ENCODE measurements at regions not wholly inside any gene's neighbourhood (a gene's known extent, or its start where the extent isn't known, plus 50 kb on each side); places are given as distances from the start of the nearest gene placed in this dataset.

GRCh38 chr6:80550281-80550680 is 443.8 kb downstream of the BCKDHB start:
- DNase-seq (ENCODE audit: low read depth, low spot score), result no peak

DNA sequence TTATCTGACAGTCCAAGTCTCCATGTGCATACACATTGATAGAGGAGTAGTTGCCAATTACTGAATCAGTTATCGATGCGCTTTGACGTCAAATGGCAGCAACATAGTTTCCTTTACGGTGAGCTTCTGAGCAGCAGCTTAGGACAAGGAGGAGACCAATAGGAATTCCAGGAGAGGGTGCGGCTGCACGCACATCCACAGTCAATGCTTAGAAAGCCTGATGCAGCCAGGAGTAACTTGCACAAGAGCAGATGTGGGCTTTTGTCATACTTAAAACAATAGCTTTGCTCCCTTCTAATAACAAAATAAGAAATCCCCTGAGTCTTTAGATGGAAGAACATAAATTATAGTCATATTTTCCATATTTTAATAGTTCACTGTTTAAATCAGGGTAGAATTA is 442.1 kb downstream of the BCKDHB start:
- DNase-seq (ENCODE audit: low read depth, low spot score), result no peak

GRCh38 chr6:80547827-80548226 is 441.4 kb downstream of the BCKDHB start:
- DNase-seq (ENCODE audit: low read depth, low spot score), result peak; percentile 49

- DNase-seq (ENCODE audit: low read depth, low spot score), result no peak
Observed at GRCh38 chr6:80544976-80545722, 438.7 kb downstream of the BCKDHB start.

DNA sequence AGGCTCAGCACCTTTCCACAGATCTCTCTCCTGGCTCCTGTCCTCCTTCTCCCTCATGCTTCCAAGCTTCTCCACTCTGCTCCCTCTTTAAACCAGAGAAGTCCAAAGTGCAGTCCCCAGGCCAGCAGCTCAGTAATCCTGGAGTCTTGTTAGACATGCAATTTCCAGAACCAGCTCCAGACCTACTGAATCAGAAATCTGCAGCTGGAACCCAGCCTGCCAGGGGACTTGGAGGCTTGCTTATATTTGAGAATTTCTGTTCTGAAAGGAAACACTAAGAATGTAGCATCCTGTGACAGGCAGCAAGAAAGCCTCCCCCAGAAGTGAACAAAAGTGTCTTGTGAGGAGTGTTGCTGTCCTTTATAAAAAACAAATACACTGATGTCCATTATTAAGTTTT is 438.1 kb downstream of the BCKDHB start:
- DNase-seq (ENCODE audit: low read depth, low spot score), result no peak

DNA sequence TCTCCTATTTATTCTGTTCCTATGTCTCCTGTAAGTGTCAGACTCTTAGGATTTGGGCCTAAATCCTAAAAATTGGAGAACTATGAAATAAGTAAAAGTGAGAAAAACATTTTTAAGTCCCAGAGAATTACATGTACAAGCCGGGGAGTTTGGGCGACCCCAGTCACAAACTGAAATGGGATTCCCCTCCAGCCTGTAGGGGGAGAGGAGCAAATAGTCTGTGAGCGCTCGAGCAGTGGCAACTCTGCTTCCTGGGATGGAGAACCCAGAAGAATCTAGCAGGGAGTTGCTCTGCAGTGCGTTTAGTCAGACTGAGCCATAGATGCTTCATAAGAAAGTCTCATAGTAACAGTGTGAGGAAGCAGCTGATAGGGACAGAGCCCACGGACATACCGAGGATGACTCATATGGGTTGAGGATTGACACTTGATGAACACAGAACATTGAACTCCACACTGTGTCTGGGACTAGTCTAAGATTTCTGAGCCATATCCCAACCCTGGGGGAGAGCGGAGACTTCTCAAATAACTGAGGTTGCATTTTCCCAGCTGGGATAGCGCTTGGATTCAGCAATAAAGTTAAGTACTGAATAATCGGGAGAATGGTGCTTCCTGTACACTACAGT is 437.2 kb downstream of the BCKDHB start:
- DNase-seq (ENCODE audit: low read depth, low spot score), result no peak

DNA sequence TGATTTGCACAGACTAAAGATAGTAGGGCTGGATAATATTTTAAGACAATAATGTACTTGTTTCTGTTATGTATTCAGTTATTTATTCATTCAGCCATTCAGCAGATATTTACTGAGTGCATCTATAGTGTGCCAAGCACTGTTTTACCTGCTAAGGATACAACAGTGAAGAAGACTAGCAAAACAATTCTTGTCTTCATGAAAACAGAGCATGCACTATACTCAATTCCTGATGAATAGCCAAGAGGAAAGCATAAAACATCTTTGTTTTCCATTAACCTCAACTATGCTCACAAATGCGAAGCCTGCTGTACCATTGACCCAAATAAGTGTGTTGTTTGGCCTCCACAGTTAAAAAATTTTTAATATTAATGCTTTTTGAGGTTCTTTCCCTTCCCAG is 436.7 kb downstream of the BCKDHB start:
- DNase-seq (ENCODE audit: low read depth, low spot score), result no peak

DNA sequence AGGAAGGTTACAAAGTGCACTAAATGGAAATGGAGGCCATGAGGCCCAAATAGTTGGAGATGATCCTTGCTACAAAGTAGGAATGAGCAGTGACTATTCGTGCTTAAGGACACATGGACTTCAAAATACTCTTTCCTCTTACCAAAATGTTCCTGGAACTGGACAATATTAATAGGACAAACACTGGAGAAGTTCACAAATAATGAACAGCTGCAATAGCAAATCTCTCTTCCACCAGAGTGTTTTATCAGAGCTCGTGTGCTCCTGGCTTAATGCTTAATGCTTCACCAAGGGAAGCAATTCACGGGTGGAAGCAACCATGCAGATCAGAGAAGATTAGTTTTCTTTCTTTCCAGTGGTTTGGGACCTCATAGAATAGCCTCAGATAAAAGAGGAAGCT is 435.4 kb downstream of the BCKDHB start:
- DNase-seq (ENCODE audit: low read depth, low spot score), result no peak

DNA sequence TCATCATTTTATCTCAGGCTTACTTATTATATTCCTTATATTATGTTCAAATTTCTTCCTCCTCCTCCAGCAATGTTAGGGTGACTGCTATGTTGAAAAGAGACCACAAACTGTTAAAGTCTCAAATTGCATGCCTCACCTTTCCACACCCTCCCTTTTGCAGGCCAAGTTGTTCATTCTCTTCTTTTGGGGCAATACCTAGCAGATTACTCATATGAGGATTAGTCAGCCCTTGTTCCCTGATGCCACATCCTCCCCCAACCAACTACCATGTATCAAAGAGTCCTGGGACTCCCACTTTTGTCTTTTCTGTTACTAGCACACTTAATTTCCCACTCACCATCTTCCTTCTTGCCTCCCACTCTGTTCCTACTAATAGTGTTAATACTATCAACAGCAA is 434.7 kb downstream of the BCKDHB start:
- no peak for DNase-seq (ENCODE audit: low read depth, low spot score)

- DNase-seq (ENCODE audit: low read depth, low spot score), result no peak
Observed at GRCh38 chr6:80540700-80541099, 434.2 kb downstream of the BCKDHB start.

DNA sequence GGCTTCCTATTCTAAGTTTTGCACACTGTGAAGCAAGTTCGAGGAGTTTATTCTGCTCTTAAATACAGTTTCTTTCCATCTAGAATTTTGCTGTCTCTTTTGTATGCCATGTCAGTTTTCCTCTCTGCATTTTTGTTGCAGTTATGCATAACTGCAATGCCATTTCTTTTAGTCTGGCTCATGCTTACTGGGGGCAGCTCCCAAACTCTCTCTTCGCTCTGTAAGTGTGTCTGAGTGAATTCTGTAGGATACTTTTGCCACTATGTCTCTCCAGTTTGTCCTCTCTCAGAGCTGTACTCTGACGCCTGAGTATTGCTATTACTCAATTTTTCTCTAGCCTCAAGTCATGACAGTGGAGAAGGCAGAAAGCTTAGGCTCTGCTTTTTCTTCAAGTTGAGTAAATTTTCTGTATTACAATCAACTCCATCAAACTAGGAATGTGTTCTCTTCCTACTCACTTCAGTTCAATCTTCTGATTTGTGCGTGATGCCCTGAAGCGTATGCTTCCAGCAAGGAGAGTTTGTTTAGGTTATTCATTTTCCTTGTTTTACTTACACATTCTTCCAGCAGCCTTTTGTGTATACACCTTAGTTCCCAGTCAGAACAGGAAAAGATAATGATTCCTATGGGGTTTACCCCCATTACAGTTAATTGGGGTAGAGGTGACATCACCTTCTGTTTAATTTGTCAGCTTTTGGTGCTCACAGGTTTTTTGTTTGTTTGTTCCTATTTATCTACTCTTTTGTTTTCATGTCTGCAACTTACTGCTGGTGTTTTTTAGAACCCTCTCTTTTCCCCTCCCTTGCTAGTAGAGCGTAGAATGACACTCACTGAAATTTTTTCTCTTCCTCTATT is 430.9 kb downstream of the BCKDHB start:
- DNase-seq (ENCODE audit: low read depth, low spot score), result no peak

DNA sequence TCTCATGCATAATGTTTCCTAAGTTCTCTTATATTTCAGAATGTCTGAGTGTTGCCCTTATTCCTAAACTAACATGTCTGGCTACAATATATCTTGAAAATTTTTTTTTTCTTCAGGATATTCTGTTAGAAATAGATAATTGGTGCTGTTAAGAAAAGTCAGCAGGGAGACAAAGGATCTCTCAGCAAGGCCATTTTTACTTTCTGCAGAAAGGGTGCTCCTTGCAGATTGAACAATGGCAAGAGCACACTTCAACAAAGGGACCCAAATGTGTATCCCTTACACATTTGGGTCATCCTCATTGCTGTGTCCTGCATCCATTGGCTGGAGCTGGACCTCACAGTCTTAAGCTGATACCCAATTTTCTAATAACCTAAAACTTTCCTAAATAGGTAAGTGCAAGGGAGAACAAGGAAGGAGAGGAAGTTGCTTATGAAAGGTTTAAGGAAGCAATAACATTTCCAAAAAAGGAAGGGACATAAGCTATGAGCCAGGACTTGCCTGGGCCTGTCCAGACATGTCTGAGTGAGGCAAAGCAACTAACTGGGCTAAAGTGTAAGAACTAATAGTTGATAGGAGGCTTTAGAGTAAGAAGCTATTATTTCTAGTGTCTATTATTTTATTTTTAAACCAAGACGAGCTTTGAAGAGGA is 429.6 kb downstream of the BCKDHB start:
- DNase-seq (ENCODE audit: low read depth, low spot score), result no peak

- DNase-seq (ENCODE audit: low read depth, low spot score), result no peak
Observed at GRCh38 chr6:80531681-80532619, 425.5 kb downstream of the BCKDHB start.

- DNase-seq (ENCODE audit: low read depth, low spot score), result no peak
Observed at GRCh38 chr6:80530103-80530502, 423.6 kb downstream of the BCKDHB start.

DNA sequence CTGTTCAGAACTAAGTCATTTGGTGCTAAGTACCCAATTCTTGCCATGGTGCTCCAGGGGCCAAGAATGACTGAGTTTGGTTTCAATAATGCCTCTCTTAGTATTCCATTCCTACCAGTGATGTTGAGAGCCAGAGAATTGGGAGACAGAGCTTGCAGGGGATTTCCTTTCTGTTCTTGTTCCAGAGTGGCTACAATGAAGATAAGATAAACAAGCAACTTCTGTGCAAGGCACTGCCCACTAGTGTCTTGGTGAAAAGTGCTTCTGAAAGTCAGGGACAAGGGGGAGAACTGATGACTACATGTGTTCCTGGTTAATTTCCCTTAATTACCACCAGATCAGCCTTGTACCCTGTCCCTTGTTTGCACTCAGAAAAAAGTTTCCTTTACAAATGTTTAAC is 421.6 kb downstream of the BCKDHB start:
- no peak for DNase-seq (ENCODE audit: low read depth, low spot score)

DNA sequence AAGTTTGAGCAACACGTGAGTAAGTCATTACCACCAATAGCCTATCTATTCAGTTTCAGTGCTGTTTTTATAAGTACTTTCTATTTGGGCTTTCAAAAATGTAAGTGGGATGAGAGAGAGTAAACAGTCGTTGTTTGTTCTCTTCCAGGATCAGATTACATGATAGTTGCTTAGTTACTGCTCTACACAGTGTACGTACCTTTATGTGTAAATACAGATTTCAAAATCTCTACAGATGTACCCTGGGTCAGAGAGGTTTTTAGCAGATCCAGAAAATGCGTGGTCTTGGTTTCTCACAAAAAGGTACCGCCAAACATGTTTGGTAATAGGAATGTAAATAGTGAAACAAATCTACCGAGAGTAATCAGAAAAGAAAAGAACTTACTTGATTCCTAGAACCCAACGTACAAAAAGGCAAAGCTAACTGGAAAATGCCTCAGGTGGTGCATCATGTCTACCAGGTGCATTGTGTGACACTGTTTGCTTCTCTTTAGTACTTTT is 421.1 kb downstream of the BCKDHB start:
- DNase-seq (ENCODE audit: low read depth, low spot score), result no peak

GRCh38 chr6:80523531-80523997 is 417.1 kb downstream of the BCKDHB start:
- DNase-seq (ENCODE audit: low read depth, low spot score), result no peak

- DNase-seq (ENCODE audit: low read depth, low spot score), result no peak
Observed at GRCh38 chr6:80523010-80523409, 416.5 kb downstream of the BCKDHB start.

DNA sequence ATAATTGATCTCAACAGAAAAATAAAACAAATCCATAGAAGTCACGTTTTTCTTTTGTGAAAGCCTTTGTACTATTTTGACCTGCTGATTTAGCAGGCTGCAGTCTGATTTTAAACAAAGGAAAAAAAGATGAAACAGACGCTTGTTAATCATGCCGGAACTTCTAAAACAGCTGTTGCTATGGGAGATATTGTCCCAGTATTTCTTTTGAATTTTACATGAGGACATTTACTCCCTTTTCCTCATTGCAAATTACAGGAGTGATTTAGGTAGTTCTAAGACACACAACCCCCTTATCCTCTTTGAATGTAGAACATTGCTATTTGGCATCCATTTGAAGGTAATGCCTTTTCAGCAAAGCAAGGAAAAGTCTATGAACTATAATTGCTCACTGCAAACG is 416.1 kb downstream of the BCKDHB start:
- DNase-seq (ENCODE audit: low read depth, low spot score), result no peak

GRCh38 chr6:80519811-80520594 is 413.5 kb downstream of the BCKDHB start:
- no peak for DNase-seq (ENCODE audit: low read depth, low spot score)
